ENCODE measurements at regions not wholly inside any gene's neighbourhood (a gene's known extent, or its start where the extent isn't known, plus 50 kb on each side); places are given as distances from the start of the nearest gene placed in this dataset.

DNA sequence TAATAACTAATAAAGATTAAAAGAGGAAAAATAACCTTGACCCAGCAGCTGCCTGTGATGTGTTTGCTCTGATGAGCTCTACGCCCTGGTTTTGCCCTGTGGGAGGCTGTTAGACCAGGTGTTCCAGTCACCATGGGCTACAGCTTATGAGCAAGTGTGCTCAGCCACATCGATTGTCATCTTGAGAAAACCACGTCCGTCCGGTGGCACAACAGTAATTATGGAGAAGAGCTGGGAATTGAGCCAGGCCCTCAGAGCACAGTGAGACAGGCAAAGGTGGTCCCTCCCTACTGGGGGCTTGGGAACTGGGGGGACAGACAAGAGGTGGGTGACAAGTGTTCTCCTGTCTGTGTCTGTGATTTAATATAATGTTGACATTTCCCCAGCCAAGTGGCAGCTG lies 420.5 kb downstream of the MATN1 start:
- H3K9ac ChIP-seq (ENCODE audit: low read depth, low read length): no peak overlapping the region
- no peak overlapping the region for H3K4me3 ChIP-seq (ENCODE audit: low read length)
- no peaks in the 10 kb centered on the region for H3K4me1 ChIP-seq (ENCODE audit: insufficient read depth, low read length)
- no peak overlapping the region for H3K27ac ChIP-seq (ENCODE audit: low read length)
- no peaks in the 10 kb centered on the region for H3K9me3 ChIP-seq (ENCODE audit: insufficient read depth, low read depth, low read length)
- H3K27me3 ChIP-seq (ENCODE audit: insufficient read depth, low read length): no peaks in the 10 kb centered on the region
- no peaks in the 10 kb centered on the region for H3K36me3 ChIP-seq (ENCODE audit: insufficient read depth, low read depth, low read length)

DNA sequence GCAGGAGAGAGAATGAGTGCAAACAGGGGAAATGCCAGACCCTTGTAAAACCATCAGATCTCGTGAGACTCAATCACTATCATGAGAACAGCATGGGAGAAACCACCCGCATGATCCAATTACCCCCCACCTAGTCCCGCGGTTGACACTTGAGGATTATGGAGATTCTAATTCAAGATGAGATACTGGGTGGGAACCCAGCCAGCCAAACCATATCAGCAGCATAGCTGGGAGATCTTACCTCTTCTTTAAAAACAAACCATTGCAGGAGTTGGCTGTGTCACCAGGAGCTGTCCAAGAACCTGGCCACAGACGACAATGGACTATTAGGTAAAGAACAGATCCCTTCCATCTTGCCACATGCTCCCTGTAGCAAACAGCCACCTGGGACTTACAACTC lies 422.7 kb downstream of the MATN1 start:
- Histone ChIP-seq H3K4me1 (ENCODE audit: insufficient read depth, low read length) (no peaks in the 10 kb centered on the region), H3K27me3 (ENCODE audit: insufficient read depth, low read length) (no peaks in the 10 kb centered on the region), H3K9me3 (ENCODE audit: insufficient read depth, low read depth, low read length) (no peaks in the 10 kb centered on the region)

DNA sequence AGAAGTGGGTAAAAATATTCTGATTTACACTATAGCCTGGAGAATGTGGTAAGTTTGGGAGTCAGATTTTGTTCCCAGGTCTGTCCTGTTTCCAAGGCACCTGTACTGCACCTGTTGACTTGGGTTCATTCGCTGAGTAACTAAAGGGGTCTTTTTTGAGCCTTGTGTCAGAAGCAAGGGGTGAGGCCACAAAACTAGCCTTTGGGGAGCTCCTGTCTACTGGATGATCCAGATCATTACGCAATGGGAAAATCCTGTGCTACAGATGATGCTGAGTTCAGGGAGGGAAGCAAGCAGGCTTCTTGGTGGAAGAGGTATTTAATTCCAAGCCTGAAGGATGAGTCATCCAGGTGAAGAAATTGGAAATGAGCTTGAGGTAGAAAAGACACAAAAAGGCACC lies 424.0 kb downstream of the MATN1 start:
- no peaks in the 10 kb centered on the region for H3K4me1 ChIP-seq (ENCODE audit: insufficient read depth, low read length)
- no peak overlapping the region for H3K9ac ChIP-seq (ENCODE audit: low read depth, low read length)
- H3K27ac ChIP-seq (ENCODE audit: low read length): no peak overlapping the region
- H3K9me3 ChIP-seq (ENCODE audit: insufficient read depth, low read depth, low read length): peaks cover 4% of the 10 kb centered on the region; the same call in 1 of the 2 replicates
- no peak overlapping the region for H3K4me3 ChIP-seq (ENCODE audit: low read length)
- H3K36me3 ChIP-seq (ENCODE audit: insufficient read depth, low read depth, low read length): no peaks in the 10 kb centered on the region
- H3K27me3 ChIP-seq (ENCODE audit: insufficient read depth, low read length): no peaks in the 10 kb centered on the region

More for the DNA sequence above, 422.7 kb downstream of the MATN1 start:
- no peaks in the 10 kb centered on the region for H3K36me3 ChIP-seq (ENCODE audit: insufficient read depth, low read depth, low read length)
- no peak overlapping the region for H3K9ac ChIP-seq (ENCODE audit: low read depth, low read length)
- no peak overlapping the region for H3K4me3 ChIP-seq (ENCODE audit: low read length)
- H3K27ac ChIP-seq (ENCODE audit: low read length): no peak overlapping the region

DNA sequence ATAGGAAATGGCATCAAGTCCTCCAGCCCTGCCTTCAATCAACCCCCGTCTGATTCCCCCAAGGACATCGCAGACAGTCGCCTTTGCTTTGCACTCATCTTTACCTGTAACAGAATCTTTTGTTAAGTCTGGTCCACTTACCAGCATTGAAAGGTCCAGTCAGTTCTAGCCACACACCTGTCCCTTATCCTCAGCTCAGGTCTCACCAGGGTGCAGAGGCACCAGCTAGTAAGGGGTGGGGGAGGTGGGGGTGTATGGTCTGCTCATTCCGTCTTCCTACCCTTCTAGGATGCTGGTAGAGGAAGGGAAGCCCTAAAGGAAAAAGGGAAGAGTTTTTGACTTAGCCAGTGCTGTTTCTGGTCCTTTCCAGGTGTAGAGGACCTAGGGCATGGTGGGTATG lies 427.7 kb downstream of the MATN1 start:
- H3K4me1 ChIP-seq (ENCODE audit: insufficient read depth, low read length): no peaks in the 10 kb centered on the region
- H3K27me3 ChIP-seq (ENCODE audit: insufficient read depth, low read length): no peaks in the 10 kb centered on the region
- H3K27ac ChIP-seq (ENCODE audit: low read length): no peak overlapping the region
- H3K4me3 ChIP-seq (ENCODE audit: low read length): no peak overlapping the region
- peaks cover 9% of the 10 kb centered on the region; the same call in 1 of the 2 replicates for H3K9me3 ChIP-seq (ENCODE audit: insufficient read depth, low read depth, low read length)
- no peak overlapping the region for H3K9ac ChIP-seq (ENCODE audit: low read depth, low read length)
- H3K36me3 ChIP-seq (ENCODE audit: insufficient read depth, low read depth, low read length): no peaks in the 10 kb centered on the region

DNA sequence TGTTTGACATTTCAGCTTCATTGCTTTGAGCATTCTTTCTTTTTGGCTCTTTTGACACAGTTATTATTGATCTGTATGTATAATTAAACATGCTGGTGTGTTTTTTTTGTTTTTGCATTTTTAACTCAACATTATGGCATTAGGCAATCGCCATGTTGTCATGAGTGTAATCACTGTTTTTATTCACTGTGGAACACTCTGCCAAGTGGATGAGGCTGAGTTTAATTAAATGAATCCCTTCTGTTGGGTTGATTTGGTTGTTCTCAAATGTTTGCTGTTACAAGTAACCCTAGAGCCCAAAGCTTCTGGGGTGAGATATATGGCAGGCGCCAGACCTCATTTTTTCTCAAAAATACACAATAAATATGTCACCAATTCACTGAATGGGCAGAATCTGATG lies 428.1 kb downstream of the MATN1 start:
- Histone ChIP-seq H3K27ac (ENCODE audit: low read length) (no peak overlapping the region), H3K27me3 (ENCODE audit: insufficient read depth, low read length) (no peaks in the 10 kb centered on the region), H3K9ac (ENCODE audit: low read depth, low read length) (no peak overlapping the region), H3K4me1 (ENCODE audit: insufficient read depth, low read length) (no peaks in the 10 kb centered on the region), H3K9me3 (ENCODE audit: insufficient read depth, low read depth, low read length) (peaks cover 9% of the 10 kb centered on the region; the same call in 1 of the 2 replicates), H3K4me3 (ENCODE audit: low read length) (no peak overlapping the region), H3K36me3 (ENCODE audit: insufficient read depth, low read depth, low read length) (no peaks in the 10 kb centered on the region)

DNA sequence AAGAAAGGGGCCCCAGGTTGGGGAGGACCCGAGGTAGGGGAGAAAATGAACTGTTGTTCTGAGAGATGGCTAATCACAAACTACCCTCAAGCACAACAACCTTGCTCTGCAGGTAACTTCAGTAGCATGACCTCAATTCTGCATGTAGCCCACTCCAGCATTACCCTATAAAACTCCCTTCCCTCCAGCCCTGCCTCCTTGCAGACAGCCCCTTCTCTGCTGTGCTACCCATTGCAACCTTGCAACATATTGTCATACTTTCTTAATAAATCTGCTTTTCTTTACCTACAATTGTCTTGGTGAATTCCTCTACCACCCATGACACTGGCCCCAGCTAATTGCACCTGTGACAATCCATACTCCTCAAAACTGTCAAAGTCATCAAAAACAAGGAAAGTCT lies 428.9 kb downstream of the MATN1 start:
- peaks cover 9% of the 10 kb centered on the region; the same call in 1 of the 2 replicates for H3K9me3 ChIP-seq (ENCODE audit: insufficient read depth, low read depth, low read length)
- H3K4me1 ChIP-seq (ENCODE audit: insufficient read depth, low read length): no peaks in the 10 kb centered on the region
- H3K9ac ChIP-seq (ENCODE audit: low read depth, low read length): no peak overlapping the region
- H3K4me3 ChIP-seq (ENCODE audit: low read length): no peak overlapping the region
- no peaks in the 10 kb centered on the region for H3K36me3 ChIP-seq (ENCODE audit: insufficient read depth, low read depth, low read length)
- H3K27ac ChIP-seq (ENCODE audit: low read length): no peak overlapping the region
- H3K27me3 ChIP-seq (ENCODE audit: insufficient read depth, low read length): no peaks in the 10 kb centered on the region

DNA sequence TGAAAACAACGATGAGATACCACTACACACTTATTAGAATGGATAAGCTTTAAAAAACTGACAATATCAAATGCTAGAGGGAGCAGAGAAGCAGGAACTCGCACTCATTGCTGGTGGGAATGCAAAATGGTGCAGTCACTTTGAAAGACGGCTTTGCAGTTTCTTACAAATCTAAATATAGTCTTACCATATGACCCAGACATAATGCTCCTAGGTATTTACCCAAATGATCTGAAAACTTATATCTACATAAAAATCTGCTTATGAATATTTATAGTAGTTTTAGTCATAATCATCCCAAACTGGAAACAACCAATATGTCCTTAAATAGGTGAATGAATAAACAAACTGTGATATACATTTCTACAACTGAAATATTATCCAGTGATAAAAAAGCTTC lies 430.9 kb downstream of the MATN1 start:
- peaks cover 9% of the 10 kb centered on the region; the same call in 1 of the 2 replicates for H3K9me3 ChIP-seq (ENCODE audit: insufficient read depth, low read depth, low read length)
- no peaks in the 10 kb centered on the region for H3K27me3 ChIP-seq (ENCODE audit: insufficient read depth, low read length)
- H3K27ac ChIP-seq (ENCODE audit: low read length): no peak overlapping the region
- H3K4me1 ChIP-seq (ENCODE audit: insufficient read depth, low read length): no peaks in the 10 kb centered on the region
- H3K36me3 ChIP-seq (ENCODE audit: insufficient read depth, low read depth, low read length): no peaks in the 10 kb centered on the region
- H3K4me3 ChIP-seq (ENCODE audit: low read length): no peak overlapping the region
- no peak overlapping the region for H3K9ac ChIP-seq (ENCODE audit: low read depth, low read length)

DNA sequence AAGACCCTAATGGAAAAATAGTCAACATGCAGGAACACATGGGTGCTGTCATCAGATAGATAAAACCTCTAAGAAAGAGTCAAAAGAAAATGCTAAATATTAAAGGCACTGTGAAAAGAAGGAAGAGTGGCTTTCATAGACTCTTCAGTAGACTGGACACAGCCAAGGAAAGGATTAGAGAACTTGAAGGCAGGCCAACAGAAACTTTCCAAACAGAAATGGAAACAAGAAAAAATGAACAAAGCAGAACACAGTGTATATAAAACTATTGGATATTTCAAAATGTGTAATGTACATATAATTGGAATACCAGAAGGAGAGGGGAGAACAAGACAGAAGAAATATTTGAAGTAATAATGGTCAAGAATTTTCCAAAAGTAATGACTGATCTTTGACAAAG lies 431.9 kb downstream of the MATN1 start:
- Histone ChIP-seq H3K36me3 (ENCODE audit: insufficient read depth, low read depth, low read length) (no peaks in the 10 kb centered on the region), H3K27me3 (ENCODE audit: insufficient read depth, low read length) (no peaks in the 10 kb centered on the region), H3K4me1 (ENCODE audit: insufficient read depth, low read length) (no peaks in the 10 kb centered on the region), H3K9ac (ENCODE audit: low read depth, low read length) (no peak overlapping the region), H3K4me3 (ENCODE audit: low read length) (no peak overlapping the region), H3K9me3 (ENCODE audit: insufficient read depth, low read depth, low read length) (peaks cover 9% of the 10 kb centered on the region; the same call in 1 of the 2 replicates), H3K27ac (ENCODE audit: low read length) (no peak overlapping the region)

DNA sequence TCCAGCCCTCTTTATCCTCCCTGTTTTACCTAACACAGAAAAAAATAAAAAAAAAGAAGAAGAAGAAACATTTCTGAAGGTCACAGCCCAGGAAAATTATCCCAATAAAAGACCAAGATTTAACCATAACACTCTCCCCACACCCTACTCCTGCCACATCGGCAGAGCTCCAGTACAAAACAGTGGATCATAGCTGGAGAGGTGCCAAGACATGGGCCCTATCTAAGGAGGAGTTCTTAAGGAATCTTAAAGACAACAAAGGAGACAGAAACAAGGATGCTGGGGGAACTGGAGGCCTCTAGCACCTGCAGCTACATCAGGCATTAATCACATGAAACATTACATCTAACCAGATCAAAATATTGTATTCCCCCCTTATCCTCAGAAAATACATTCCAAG lies 432.8 kb downstream of the MATN1 start:
- peaks cover 9% of the 10 kb centered on the region; the same call in 1 of the 2 replicates for H3K9me3 ChIP-seq (ENCODE audit: insufficient read depth, low read depth, low read length)
- no peak overlapping the region for H3K4me3 ChIP-seq (ENCODE audit: low read length)
- H3K27me3 ChIP-seq (ENCODE audit: insufficient read depth, low read length): no peaks in the 10 kb centered on the region
- H3K4me1 ChIP-seq (ENCODE audit: insufficient read depth, low read length): no peaks in the 10 kb centered on the region
- H3K9ac ChIP-seq (ENCODE audit: low read depth, low read length): no peak overlapping the region
- H3K36me3 ChIP-seq (ENCODE audit: insufficient read depth, low read depth, low read length): no peaks in the 10 kb centered on the region
- no peak overlapping the region for H3K27ac ChIP-seq (ENCODE audit: low read length)

DNA sequence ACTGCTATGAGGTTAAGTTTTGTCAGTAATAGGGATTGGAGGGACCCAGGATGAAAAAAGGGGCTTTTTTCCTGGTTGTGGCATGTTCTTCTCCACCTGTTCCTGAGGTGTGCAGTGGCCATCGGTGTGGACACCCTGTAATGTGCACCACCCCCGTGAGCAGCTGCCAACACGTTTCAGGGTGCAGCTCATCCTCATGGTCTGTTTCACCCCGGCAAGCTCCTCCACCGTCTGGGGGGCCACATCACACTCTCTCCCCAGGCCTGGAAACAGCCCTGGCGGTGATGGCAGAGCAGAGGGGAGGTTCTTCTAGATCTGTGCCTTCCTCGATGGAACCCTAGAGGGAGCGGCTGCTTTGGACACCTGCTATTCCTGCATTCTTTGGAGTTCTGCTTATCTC lies 435.4 kb downstream of the MATN1 start:
- no peak overlapping the region for H3K9ac ChIP-seq (ENCODE audit: low read depth, low read length)
- H3K4me3 ChIP-seq (ENCODE audit: low read length): no peak overlapping the region
- no peak overlapping the region for H3K27ac ChIP-seq (ENCODE audit: low read length)
- no peaks in the 10 kb centered on the region for H3K36me3 ChIP-seq (ENCODE audit: insufficient read depth, low read depth, low read length)
- H3K4me1 ChIP-seq (ENCODE audit: insufficient read depth, low read length): no peaks in the 10 kb centered on the region
- H3K27me3 ChIP-seq (ENCODE audit: insufficient read depth, low read length): no peaks in the 10 kb centered on the region
- H3K9me3 ChIP-seq (ENCODE audit: insufficient read depth, low read depth, low read length): no peaks in the 10 kb centered on the region

DNA sequence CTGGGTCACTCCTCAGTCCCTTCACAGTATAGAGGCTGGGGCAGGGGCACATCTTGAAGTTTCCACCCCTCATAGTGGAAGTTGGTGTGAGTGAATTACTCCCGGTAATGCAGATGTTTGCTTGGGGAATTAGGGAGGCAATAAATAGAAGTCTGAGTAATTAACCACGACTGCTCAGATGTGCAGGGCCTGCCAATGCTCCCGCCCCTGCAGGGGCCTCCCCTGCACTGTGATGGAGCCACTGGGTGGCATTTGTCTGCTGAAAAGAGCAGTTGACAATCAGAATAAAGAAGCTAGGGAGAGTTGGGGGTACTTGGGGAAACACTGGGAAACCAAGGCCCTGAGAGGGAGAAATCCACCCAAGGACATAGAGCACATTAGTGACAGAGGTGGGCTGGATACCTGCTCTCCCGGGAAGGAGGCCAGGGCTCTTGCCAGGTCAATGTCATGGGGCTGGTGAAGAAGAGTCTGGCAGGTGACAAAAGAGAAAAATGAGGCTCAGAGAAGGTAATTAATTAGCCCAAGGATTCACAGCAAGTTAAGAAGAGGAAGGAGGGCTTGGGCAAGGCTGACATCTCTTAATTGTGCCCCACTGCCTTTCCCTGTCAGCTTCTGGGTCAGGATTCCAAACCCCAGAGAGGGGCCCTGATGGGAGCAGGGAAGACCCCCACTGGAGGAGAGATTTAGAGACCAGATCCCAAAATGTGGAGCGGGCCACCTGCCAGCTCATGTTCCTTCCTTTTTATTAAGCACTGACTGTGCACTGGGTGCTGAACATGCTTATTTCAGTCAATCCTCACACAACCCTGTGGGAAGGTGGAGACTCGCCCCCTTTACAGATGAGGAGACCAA lies 436.2 kb downstream of the MATN1 start:
- H3K9ac ChIP-seq (ENCODE audit: low read depth, low read length): no peak overlapping the region
- H3K9me3 ChIP-seq (ENCODE audit: insufficient read depth, low read depth, low read length): no peaks in the 10 kb centered on the region
- H3K4me3 ChIP-seq (ENCODE audit: low read length): no peak overlapping the region
- no peaks in the 10 kb centered on the region for H3K36me3 ChIP-seq (ENCODE audit: insufficient read depth, low read depth, low read length)
- no peaks in the 10 kb centered on the region for H3K4me1 ChIP-seq (ENCODE audit: insufficient read depth, low read length)
- no peaks in the 10 kb centered on the region for H3K27me3 ChIP-seq (ENCODE audit: insufficient read depth, low read length)
- no peak overlapping the region for H3K27ac ChIP-seq (ENCODE audit: low read length)

DNA sequence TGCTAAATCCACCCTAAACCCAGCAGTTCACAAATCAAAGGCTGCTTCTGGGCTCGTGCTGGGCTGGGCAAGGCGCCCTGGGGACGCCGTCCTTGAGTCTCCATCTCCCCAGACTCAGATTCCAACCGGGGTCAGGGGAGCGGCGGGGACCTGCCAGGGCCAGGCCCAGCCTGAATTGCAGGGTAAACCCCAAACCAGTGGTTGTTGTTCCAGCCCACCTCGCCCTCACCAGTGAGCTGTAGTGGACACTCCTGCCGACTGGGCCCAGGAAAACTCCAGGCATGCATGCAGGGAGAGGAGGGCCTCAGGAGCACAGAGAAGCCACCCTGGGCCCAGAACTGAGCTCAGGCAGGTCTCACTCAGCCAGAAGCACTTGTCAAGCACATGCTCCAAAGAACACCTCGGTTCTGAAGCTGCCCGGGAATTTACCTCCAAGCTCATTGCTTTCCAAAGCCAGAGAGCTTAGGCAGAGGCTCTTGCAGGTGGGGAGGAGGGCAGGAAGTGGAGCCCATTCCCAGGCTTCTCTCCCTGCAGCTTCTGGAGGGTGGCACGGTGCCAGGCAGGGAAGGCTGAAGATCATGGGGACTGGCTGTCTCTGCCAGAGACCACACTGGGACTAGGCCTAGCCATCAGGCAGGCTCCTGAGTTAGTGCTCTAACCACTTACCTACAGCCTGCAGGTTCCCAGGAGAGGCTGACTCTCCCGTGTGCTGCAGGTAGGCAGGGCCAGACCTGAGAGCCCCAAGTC lies 437.0 kb downstream of the MATN1 start:
- H3K4me3 ChIP-seq (ENCODE audit: low read length): no peak overlapping the region
- no peaks in the 10 kb centered on the region for H3K36me3 ChIP-seq (ENCODE audit: insufficient read depth, low read depth, low read length)
- no peak overlapping the region for H3K27ac ChIP-seq (ENCODE audit: low read length)
- H3K9me3 ChIP-seq (ENCODE audit: insufficient read depth, low read depth, low read length): no peaks in the 10 kb centered on the region
- H3K4me1 ChIP-seq (ENCODE audit: insufficient read depth, low read length): no peaks in the 10 kb centered on the region
- no peak overlapping the region for H3K9ac ChIP-seq (ENCODE audit: low read depth, low read length)
- H3K27me3 ChIP-seq (ENCODE audit: insufficient read depth, low read length): no peaks in the 10 kb centered on the region
